ENCODE measurements at regions not wholly inside any gene's neighbourhood (a gene's known extent, or its start where the extent isn't known, plus 50 kb on each side); places are given as distances from the start of the nearest gene placed in this dataset.

- ChIA-PET POLR2A (no interaction called here), CTCF (no interaction called here)
- peaks cover 0 to 1% (median 0%) of the 10 kb centered on the region in 3 donors for H3K9me3 ChIP-seq (ENCODE audit: control extremely low read depth in 1 of 3, control insufficient read depth in 2 of 3, insufficient read depth in 1 of 3, low read length in 2 of 3)
- Mint-ChIP-seq H3K4me1 (no peaks in the 10 kb centered on the region), H3K27ac (no peak overlapping the region), H3K27me3 (no peaks in the 10 kb centered on the region), H3K4me3 (no peak overlapping the region), H3K9me3 (ENCODE audit: insufficient read depth) (peaks cover 6% of the 10 kb centered on the region)
- H3K27me3 ChIP-seq (replicated peaks in 1 of 4; ENCODE audit: control extremely low read depth in 1 of 4, control insufficient read depth in 3 of 4, insufficient read depth in 4 of 4, low read length in 3 of 4) = no peaks in the 10 kb centered on the region
- no peak overlapping the region for H3K9ac ChIP-seq (ENCODE audit: low read length)
- no peak overlapping the region for H3K4me3 ChIP-seq (ENCODE audit: control extremely low read depth in 1 of 5, extremely low read depth in 1 of 5, insufficient read depth in 1 of 5, low read depth in 2 of 5, low read length in 4 of 5)
- no peak overlapping the region for H2AFZ ChIP-seq (ENCODE audit: insufficient read depth, low read depth, low read length, poor library complexity, severe bottlenecking)
- ATAC-seq (ENCODE audit: low read depth) = no peak
- no peak overlapping the region for H3K4me2 ChIP-seq (replicated peaks; ENCODE audit: low read depth, low read length, poor library complexity, severe bottlenecking)
- no peaks in the 10 kb centered on the region for H4K20me1 ChIP-seq (ENCODE audit: control insufficient read depth, insufficient read depth, low read length, poor library complexity, severe bottlenecking)
- no peak overlapping the region for H3K27ac ChIP-seq (ENCODE audit: low read length in 2 of 2)
- H3K4me1 ChIP-seq (ENCODE audit: control insufficient read depth in 2 of 2, insufficient read depth in 2 of 2, low read length in 2 of 2) = no peaks in the 10 kb centered on the region
- TF ChIP-seq EZH2 (IDR thresholded peaks at IDR 0.05; ENCODE audit: borderline replicate concordance, insufficient read depth, low read depth, low read length, poor library complexity, severe bottlenecking) (no peak), CTCF (IDR thresholded peaks at IDR 0.05) (no peak)
- intact Hi-C loops (cut with micrococcal nuclease) = no loop called here
- WGBS (ENCODE audit: insufficient coverage) = 100% methylated on average over 1 of the region's 1 CpG
- no peaks in the 10 kb centered on the region for H3K79me2 ChIP-seq (ENCODE audit: control insufficient read depth, insufficient read depth, low read length)
- DNase-seq = no peak
- H3K36me3 ChIP-seq (replicated peaks in 1 of 2; ENCODE audit: control extremely low read depth in 1 of 2, control insufficient read depth in 1 of 2, extremely low read depth in 1 of 2, insufficient read depth in 2 of 2, low read length in 1 of 2) = no peaks in the 10 kb centered on the region
These were observed 793.6 kb downstream of the STPG2 start for GRCh38 chr4:97349468-97350186.

- Histone ChIP-seq H2AFZ (ENCODE audit: insufficient read depth, low read depth, low read length, poor library complexity, severe bottlenecking) (no peak overlapping the region), H3K4me1 (ENCODE audit: control insufficient read depth in 2 of 2, insufficient read depth in 2 of 2, low read length in 2 of 2) (no peaks in the 10 kb centered on the region), H3K4me2 (replicated peaks; ENCODE audit: low read depth, low read length, poor library complexity, severe bottlenecking) (no peak overlapping the region), H4K20me1 (ENCODE audit: control insufficient read depth, insufficient read depth, low read length, poor library complexity, severe bottlenecking) (no peaks in the 10 kb centered on the region), H3K4me3 (ENCODE audit: control extremely low read depth in 1 of 5, extremely low read depth in 1 of 5, insufficient read depth in 1 of 5, low read depth in 2 of 5, low read length in 4 of 5) (no peak overlapping the region), H3K9ac (ENCODE audit: low read length) (no peak overlapping the region), H3K9me3 (ENCODE audit: control extremely low read depth in 1 of 3, control insufficient read depth in 2 of 3, insufficient read depth in 1 of 3, low read length in 2 of 3) (peaks cover 0 to 13% (median 2%) of the 10 kb centered on the region in 3 donors), H3K79me2 (ENCODE audit: control insufficient read depth, insufficient read depth, low read length) (no peaks in the 10 kb centered on the region), H3K27ac (ENCODE audit: low read length in 2 of 2) (no peak overlapping the region), H3K27me3 (replicated peaks in 1 of 4; ENCODE audit: control extremely low read depth in 1 of 4, control insufficient read depth in 3 of 4, insufficient read depth in 4 of 4, low read length in 3 of 4) (no peaks in the 10 kb centered on the region), H3K36me3 (replicated peaks in 1 of 2; ENCODE audit: control extremely low read depth in 1 of 2, control insufficient read depth in 1 of 2, extremely low read depth in 1 of 2, insufficient read depth in 2 of 2, low read length in 1 of 2) (no peaks in the 10 kb centered on the region)
- ATAC-seq (ENCODE audit: low read depth) = no peak
- intact Hi-C loops (cut with micrococcal nuclease) = no loop called here
- Mint-ChIP-seq H3K27me3 (no peaks in the 10 kb centered on the region), H3K4me1 (no peaks in the 10 kb centered on the region), H3K27ac (no peak overlapping the region), H3K4me3 (no peak overlapping the region), H3K9me3 (ENCODE audit: insufficient read depth) (peaks cover 9% of the 10 kb centered on the region)
- POLR2A ChIA-PET = no interaction called here
- TF ChIP-seq EZH2 (IDR thresholded peaks at IDR 0.05; ENCODE audit: borderline replicate concordance, insufficient read depth, low read depth, low read length, poor library complexity, severe bottlenecking) = no peak
- no peak for TF ChIP-seq CTCF (IDR thresholded peaks at IDR 0.05)
- DNase-seq = no peak
- CTCF ChIA-PET = no interaction called here
- WGBS (ENCODE audit: insufficient coverage) = no CpG with 5 or more reads among the region's 1 CpG
These were observed 789.4 kb downstream of the STPG2 start for GRCh38 chr4:97353876-97354275.
